ENCODE measurements at regions not wholly inside any gene's neighbourhood (a gene's known extent, or its start where the extent isn't known, plus 50 kb on each side); places are given as distances from the start of the nearest gene placed in this dataset.

GRCh38 chr22:22424210-22424800, 84.2 kb downstream of the ZNF280B start:
- no peaks in the 10 kb centered on the region for H3K27me3 ChIP-seq (replicated peaks in 1 of 4; ENCODE audit: control extremely low read depth in 1 of 4, control insufficient read depth in 3 of 4, insufficient read depth in 4 of 4, low read length in 3 of 4)
- no peaks in the 10 kb centered on the region for H3K79me2 ChIP-seq (ENCODE audit: control insufficient read depth, insufficient read depth, low read length)
- no peak overlapping the region for H2AFZ ChIP-seq (ENCODE audit: insufficient read depth, low read depth, low read length, poor library complexity, severe bottlenecking)
- intact Hi-C loops (cut with micrococcal nuclease) = loop anchor here (5.0 kb wide), 2 partner anchors 67 to 458 kb away; no protein-coding TSS in a partner anchor
- ChIA-PET POLR2A (no interaction called here), CTCF (interaction anchor here (0.9 to 1.7 kb wide), 7 partner anchors 10 to 128 kb away, joined by 3 to 7 read pairs (median 3); partner anchors contain the start of gene ZNF280B)
- Mint-ChIP-seq H3K4me1 (peaks cover 77% of the 10 kb centered on the region), H3K27ac (peak overlapping the region; percentile 68), H3K9me3 (ENCODE audit: insufficient read depth) (no peaks in the 10 kb centered on the region), H3K4me3 (peak overlapping the region; percentile 13), H3K27me3 (no peaks in the 10 kb centered on the region)
- no peaks in the 10 kb centered on the region for H3K36me3 ChIP-seq (replicated peaks in 1 of 2; ENCODE audit: control extremely low read depth in 1 of 2, control insufficient read depth in 1 of 2, extremely low read depth in 1 of 2, insufficient read depth in 2 of 2, low read length in 1 of 2)
- no peaks in the 10 kb centered on the region for H4K20me1 ChIP-seq (ENCODE audit: control insufficient read depth, insufficient read depth, low read length, poor library complexity, severe bottlenecking)
- H3K9ac ChIP-seq (ENCODE audit: low read length) = no peak overlapping the region
- no peak for DNase-seq
- no peak overlapping the region for H3K27ac ChIP-seq (ENCODE audit: low read length in 2 of 2)
- TF ChIP-seq CTCF (IDR thresholded peaks at IDR 0.05) (no peak), EZH2 (IDR thresholded peaks at IDR 0.05; ENCODE audit: borderline replicate concordance, insufficient read depth, low read depth, low read length, poor library complexity, severe bottlenecking) (no peak)
- peaks cover 66 to 79% of the 10 kb centered on the region in 2 donors for H3K4me1 ChIP-seq (ENCODE audit: control insufficient read depth in 2 of 2, insufficient read depth in 2 of 2, low read length in 2 of 2)
- ATAC-seq (ENCODE audit: low read depth) = no peak
- no peak overlapping the region for H3K4me3 ChIP-seq (ENCODE audit: control extremely low read depth in 1 of 5, extremely low read depth in 1 of 5, insufficient read depth in 1 of 5, low read depth in 2 of 5, low read length in 4 of 5)
- no peaks in the 10 kb centered on the region for H3K9me3 ChIP-seq (ENCODE audit: control extremely low read depth in 1 of 3, control insufficient read depth in 2 of 3, insufficient read depth in 1 of 3, low read length in 2 of 3)
- WGBS (ENCODE audit: insufficient coverage) = 91% methylated on average over 10 of the region's 13 CpGs
- peak overlapping the region; percentile 41 for H3K4me2 ChIP-seq (replicated peaks; ENCODE audit: low read depth, low read length, poor library complexity, severe bottlenecking)

- ChIA-PET POLR2A (no interaction called here), CTCF (interaction anchor here (0.7 to 1.7 kb wide), 8 partner anchors 11 to 127 kb away, joined by 3 to 7 read pairs (median 3); partner anchors contain the start of gene ZNF280B)
- Histone ChIP-seq H3K9ac (ENCODE audit: low read length) (no peak overlapping the region), H3K27ac (ENCODE audit: low read length in 2 of 2) (no peak overlapping the region), H3K4me3 (ENCODE audit: control extremely low read depth in 1 of 5, extremely low read depth in 1 of 5, insufficient read depth in 1 of 5, low read depth in 2 of 5, low read length in 4 of 5) (no peak overlapping the region), H3K9me3 (ENCODE audit: control extremely low read depth in 1 of 3, control insufficient read depth in 2 of 3, insufficient read depth in 1 of 3, low read length in 2 of 3) (no peaks in the 10 kb centered on the region), H3K36me3 (replicated peaks in 1 of 2; ENCODE audit: control extremely low read depth in 1 of 2, control insufficient read depth in 1 of 2, extremely low read depth in 1 of 2, insufficient read depth in 2 of 2, low read length in 1 of 2) (no peaks in the 10 kb centered on the region), H3K4me2 (replicated peaks; ENCODE audit: low read depth, low read length, poor library complexity, severe bottlenecking) (peak overlapping the region; percentile 41), H3K27me3 (replicated peaks in 1 of 4; ENCODE audit: control extremely low read depth in 1 of 4, control insufficient read depth in 3 of 4, insufficient read depth in 4 of 4, low read length in 3 of 4) (no peaks in the 10 kb centered on the region), H4K20me1 (ENCODE audit: control insufficient read depth, insufficient read depth, low read length, poor library complexity, severe bottlenecking) (no peaks in the 10 kb centered on the region), H2AFZ (ENCODE audit: insufficient read depth, low read depth, low read length, poor library complexity, severe bottlenecking) (no peak overlapping the region), H3K79me2 (ENCODE audit: control insufficient read depth, insufficient read depth, low read length) (no peaks in the 10 kb centered on the region), H3K4me1 (ENCODE audit: control insufficient read depth in 2 of 2, insufficient read depth in 2 of 2, low read length in 2 of 2) (peaks cover 73 to 86% of the 10 kb centered on the region in 2 donors)
- no peak for TF ChIP-seq CTCF (IDR thresholded peaks at IDR 0.05)
- no peak for TF ChIP-seq EZH2 (IDR thresholded peaks at IDR 0.05; ENCODE audit: borderline replicate concordance, insufficient read depth, low read depth, low read length, poor library complexity, severe bottlenecking)
- 96% methylated on average over 2 of the region's 3 CpGs for WGBS (ENCODE audit: insufficient coverage)
- Mint-ChIP-seq H3K27me3 (no peaks in the 10 kb centered on the region), H3K4me3 (peak overlapping the region; percentile 38), H3K27ac (peak overlapping the region; percentile 10), H3K9me3 (ENCODE audit: insufficient read depth) (no peaks in the 10 kb centered on the region), H3K4me1 (peaks cover 81% of the 10 kb centered on the region)
- ATAC-seq (ENCODE audit: low read depth) (no peak), DNase-seq (no peak)
- intact Hi-C loops (cut with micrococcal nuclease) = loop anchor here (5.0 kb wide), 2 partner anchors 68 to 457 kb away; no protein-coding TSS in a partner anchor
These were observed 83.6 kb downstream of the ZNF280B start for GRCh38 chr22:22424956-22425355.
